H1 (cell line): ENCODE measurements at regions not wholly inside any gene's neighbourhood (a gene's known extent, or its start where the extent isn't known, plus 50 kb on each side); places are given as distances from the start of the nearest gene placed in this dataset.

ENCODE experiments used
- GABPA ChIP-seq: IDR thresholded peaks from 2 replicates; pipeline ENCODE4 v1.6.1; 2011; ENCODE audit warnings: mild to moderate bottlenecking, low read length, moderate library complexity, borderline replicate concordance; ENCODE audit not compliant: insufficient read depth
- PHF8 ChIP-seq: fragments of 200-600 bp; sonication (generic); conservative IDR thresholded peaks from 2 replicates; pipeline ENCODE4 v1.7.1; 2012; ENCODE audit warnings: low read depth, mild to moderate bottlenecking, inconsistent platforms, low read length, moderate library complexity
- USF2 ChIP-seq: IDR thresholded peaks from 2 replicates; pipeline ENCODE4 v1.6.1; 2011; ENCODE audit warnings: low read length, improper control_type of control experiment

DNA sequence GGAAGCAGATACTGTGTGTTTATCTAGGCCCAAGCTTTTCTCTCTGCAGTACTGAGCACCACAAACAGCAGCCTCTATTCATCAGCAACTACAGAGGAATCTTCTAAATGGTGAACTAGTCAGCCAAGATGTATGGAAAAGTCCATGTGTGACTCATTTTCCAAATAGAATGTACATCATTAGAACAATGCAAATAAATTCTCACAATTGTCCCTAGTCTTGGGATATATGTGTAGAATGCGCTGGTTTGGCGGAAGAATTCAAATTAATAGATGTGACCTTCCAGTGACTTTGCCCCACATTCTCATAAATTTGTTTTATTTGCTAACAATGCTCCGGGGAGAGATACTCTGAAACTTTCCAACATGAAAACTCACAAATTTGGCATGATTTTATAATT lies 436.2 kb downstream of the CBLN4 start (continued):
- TF ChIP-seq PHF8, result no peak
- TF ChIP-seq USF2, result no peak
- TF ChIP-seq GABPA, result no peak
